Esophagus muscularis mucosa (tissue), 4 donors: ENCODE measurements at regions not wholly inside any gene's neighbourhood (a gene's known extent, or its start where the extent isn't known, plus 50 kb on each side); places are given as distances from the start of the nearest gene placed in this dataset.

Experiments used
- DNase-seq: peaks from one replicate; pipeline ENCODE4 v3.0.0-alpha.2; 2017; ENCODE audit errors: extremely low spot score
- H3K27ac ChIP-seq, 4 donors: fragments of 200-600 bp; sonication (generic); replicated peaks in 1 of 4; 1 replicate in 3 of 4; 2 replicates in 1 of 4; pipeline ENCODE4 v1.5.1; 2016 to 2019; ENCODE audit warnings: mild to moderate bottlenecking in 1 of 4
- H3K27me3 ChIP-seq, 4 donors: fragments of 200-600 bp; sonication (generic); one replicate each; pipeline versions ENCODE4 v1.5.1 to v1.6.0; 2016 to 2019
- H3K36me3 ChIP-seq, 4 donors: fragments of 200-600 bp; sonication (generic); one replicate each; pipeline ENCODE4 v1.5.1; 2016 to 2019
- H3K4me1 ChIP-seq, 4 donors: fragments of 200-600 bp; sonication (generic); one replicate each; pipeline ENCODE4 v1.5.1; 2016 to 2019
- H3K4me3 ChIP-seq, 4 donors: fragments of 200-600 bp; sonication (generic); 1 replicate in 2 of 4; 2 replicates in 2 of 4; pipeline ENCODE4 v1.5.1; 2016 to 2019; ENCODE audit warnings: mild to moderate bottlenecking in 4 of 4, moderate library complexity in 1 of 4
- H3K9me3 ChIP-seq, 4 donors: fragments of 200-600 bp; sonication (generic); 1 replicate in 3 of 4; 2 replicates in 1 of 4; pipeline ENCODE4 v1.5.1; 2016 to 2019
- EP300 ChIP-seq: sonication (generic); formaldehyde crosslinking; IDR thresholded peaks from one replicate; pipeline ENCODE4 v1.6.1; 2017; ENCODE audit warnings: antibody characterized with exemption
- POLR2A ChIP-seq: fragments of 450-650 bp; IDR thresholded peaks from one replicate; pipeline ENCODE4 v1.6.1; 2017; ENCODE audit warnings: antibody characterized with exemption, moderate library complexity, mild to moderate bottlenecking, low read depth
- POLR2AphosphoS5 ChIP-seq, 2 donors: sonication (generic); formaldehyde crosslinking; IDR thresholded peaks; one replicate each; pipeline ENCODE4 v1.6.1; 2017; ENCODE audit warnings: antibody characterized with exemption in 2 of 2
- WGBS: methylation state at CpG from one replicate; pipeline ENCODE4 v1.1.5; 2018; 5-methylcytosine and 5-hydroxymethylcytosine counted together
- intact Hi-C: fragments of 100-400 bp; cut with DNase I; formaldehyde crosslinking; loops from one replicate; pipeline ENCODE4 v1.15.1; 2023
- TF ChIP-seq, protein P1 (sequence below), 3 experiments: fragments of 200-600 bp in 2 of 3; fragments of 450-650 bp in 1 of 3; sonication (generic) in 2 of 3; IDR thresholded peaks; one replicate each; pipeline ENCODE4 v1.5.1; 2017 to 2019; ENCODE audit warnings: antibody characterized with exemption in 3 of 3, mild to moderate bottlenecking in 2 of 3, moderate library complexity in 1 of 3

DNA sequence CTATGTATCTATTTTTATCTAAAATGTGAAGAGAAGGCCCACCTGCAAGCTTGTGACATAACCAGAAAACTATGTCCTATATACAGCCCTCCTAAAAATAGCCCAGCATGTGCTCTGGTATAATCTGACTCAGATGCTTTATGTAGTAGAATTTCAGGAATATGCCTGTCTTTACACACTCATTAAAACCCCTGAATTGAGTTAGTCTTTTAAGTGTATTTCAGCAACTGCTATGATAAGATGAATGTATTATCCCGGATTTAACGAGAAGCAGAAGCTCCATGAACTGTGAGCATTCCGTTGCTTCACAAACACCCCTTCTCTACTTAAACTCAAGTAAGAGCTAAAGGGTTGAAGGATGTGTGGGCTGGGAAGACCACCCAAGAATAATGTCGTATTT is 89.9 kb upstream of the PRICKLE1 start:
- TF ChIP-seq POLR2AphosphoS5 (IDR thresholded peaks at IDR 0.05) (no peak), POLR2A (no peak), EP300 (no peak)
- TF ChIP-seq, protein P1, sequence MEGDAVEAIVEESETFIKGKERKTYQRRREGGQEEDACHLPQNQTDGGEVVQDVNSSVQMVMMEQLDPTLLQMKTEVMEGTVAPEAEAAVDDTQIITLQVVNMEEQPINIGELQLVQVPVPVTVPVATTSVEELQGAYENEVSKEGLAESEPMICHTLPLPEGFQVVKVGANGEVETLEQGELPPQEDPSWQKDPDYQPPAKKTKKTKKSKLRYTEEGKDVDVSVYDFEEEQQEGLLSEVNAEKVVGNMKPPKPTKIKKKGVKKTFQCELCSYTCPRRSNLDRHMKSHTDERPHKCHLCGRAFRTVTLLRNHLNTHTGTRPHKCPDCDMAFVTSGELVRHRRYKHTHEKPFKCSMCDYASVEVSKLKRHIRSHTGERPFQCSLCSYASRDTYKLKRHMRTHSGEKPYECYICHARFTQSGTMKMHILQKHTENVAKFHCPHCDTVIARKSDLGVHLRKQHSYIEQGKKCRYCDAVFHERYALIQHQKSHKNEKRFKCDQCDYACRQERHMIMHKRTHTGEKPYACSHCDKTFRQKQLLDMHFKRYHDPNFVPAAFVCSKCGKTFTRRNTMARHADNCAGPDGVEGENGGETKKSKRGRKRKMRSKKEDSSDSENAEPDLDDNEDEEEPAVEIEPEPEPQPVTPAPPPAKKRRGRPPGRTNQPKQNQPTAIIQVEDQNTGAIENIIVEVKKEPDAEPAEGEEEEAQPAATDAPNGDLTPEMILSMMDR (IDR thresholded peaks at IDR 0.05): no peak
- H3K27me3 ChIP-seq: peaks cover 0 to 3% (median 0%) of the 10 kb centered on the region in 4 donors
- peak; percentile 19 for DNase-seq
- WGBS: 55% methylated on average over 4 of the region's 4 CpGs
- no peaks in the 10 kb centered on the region for H3K9me3 ChIP-seq
- no peaks in the 10 kb centered on the region for H3K36me3 ChIP-seq
- H3K27ac ChIP-seq: no peak overlapping the region
- H3K4me1 ChIP-seq: peaks cover 8 to 14% (median 12%) of the 10 kb centered on the region in 4 donors
- intact Hi-C loops: no loop called here
- H3K4me3 ChIP-seq: no peak overlapping the region

DNA sequence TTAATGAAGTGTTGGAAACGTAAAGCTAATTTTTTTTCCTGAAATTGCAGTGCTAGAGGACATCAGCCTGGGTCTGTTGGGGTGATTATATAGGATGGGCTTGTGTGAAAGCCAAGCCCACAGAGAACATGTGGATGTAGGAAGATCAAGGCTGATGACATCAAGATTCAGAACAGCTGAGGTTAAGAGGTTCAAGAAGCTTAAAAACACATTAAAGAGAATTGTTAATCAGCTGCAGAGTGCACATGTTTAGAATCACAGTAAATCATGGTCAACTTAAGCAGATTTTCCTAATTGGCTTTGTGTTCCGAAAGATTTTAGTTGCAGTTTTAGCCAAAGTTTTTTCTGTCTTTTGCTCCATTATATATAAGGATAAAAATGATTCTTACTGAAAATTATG is 87.9 kb upstream of the PRICKLE1 start:
- DNase-seq: no peak
- 90% methylated on average over 2 of the region's 2 CpGs for WGBS
- Histone ChIP-seq H3K4me3 (no peak overlapping the region), H3K27me3 (no peaks in the 10 kb centered on the region), H3K9me3 (no peaks in the 10 kb centered on the region), H3K36me3 (no peaks in the 10 kb centered on the region), H3K4me1 (peaks cover 8 to 14% (median 10%) of the 10 kb centered on the region in 4 donors), H3K27ac (no peak overlapping the region)
- intact Hi-C loops: no loop called here
- TF ChIP-seq EP300: no peak
- no peak for TF ChIP-seq POLR2AphosphoS5 (IDR thresholded peaks at IDR 0.05)
- no peak for TF ChIP-seq POLR2A
- TF ChIP-seq, protein P1 (IDR thresholded peaks at IDR 0.05): no peak

DNA sequence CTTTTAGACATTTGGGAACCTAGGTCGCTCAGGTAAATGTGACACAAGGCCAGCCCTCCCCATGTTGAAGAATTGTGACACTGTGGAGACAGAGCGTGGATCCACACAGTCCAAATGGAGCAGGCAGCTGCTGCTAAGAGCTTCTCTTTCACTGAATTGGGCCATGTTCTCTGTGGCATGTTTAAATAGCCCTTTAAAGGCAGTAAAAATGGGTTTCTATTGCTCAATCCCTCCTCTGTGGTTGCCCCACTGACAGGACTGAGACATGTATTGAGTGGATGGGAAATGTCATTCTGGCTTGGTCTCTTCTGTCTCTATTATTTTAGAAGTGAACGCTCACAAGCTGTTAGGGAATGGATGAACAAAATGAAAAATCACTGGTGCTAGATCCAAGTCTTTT is 84.0 kb upstream of the PRICKLE1 start:
- 89% methylated on average over 3 of the region's 3 CpGs for WGBS
- intact Hi-C loops: no loop called here

DNA sequence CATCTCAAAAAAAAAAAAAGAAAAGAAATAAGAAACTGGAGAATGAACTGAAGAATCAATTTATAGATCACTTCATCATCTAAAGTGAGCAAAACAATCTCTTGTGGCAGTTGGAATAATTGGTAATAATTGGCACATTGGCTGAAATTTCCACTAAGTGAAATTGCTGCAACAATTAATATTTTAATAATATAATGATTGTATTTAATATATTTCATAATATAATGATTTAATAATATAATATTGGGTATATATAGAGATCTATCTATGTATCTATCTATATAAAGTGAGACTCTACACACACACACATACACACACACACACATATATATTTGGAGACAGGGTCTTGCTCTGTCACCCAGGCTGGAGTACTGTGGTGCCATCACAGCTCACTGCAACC is 81.2 kb upstream of the PRICKLE1 start:
- Histone ChIP-seq H3K4me1 (no peaks in the 10 kb centered on the region), H3K27ac (no peak overlapping the region), H3K9me3 (no peaks in the 10 kb centered on the region), H3K36me3 (no peaks in the 10 kb centered on the region), H3K4me3 (no peak overlapping the region), H3K27me3 (no peaks in the 10 kb centered on the region)
- no peak for DNase-seq
- intact Hi-C loops: no loop called here
- TF ChIP-seq EP300 (no peak), POLR2A (no peak), POLR2AphosphoS5 (IDR thresholded peaks at IDR 0.05) (no peak)
- TF ChIP-seq, protein P1 (IDR thresholded peaks at IDR 0.05): no peak

More for the DNA sequence above, 84.0 kb upstream of the PRICKLE1 start:
- Histone ChIP-seq H3K27ac (no peak overlapping the region), H3K4me1 (peaks cover 0 to under 1% (median 0%) of the 10 kb centered on the region in 4 donors), H3K9me3 (no peaks in the 10 kb centered on the region), H3K27me3 (no peaks in the 10 kb centered on the region), H3K36me3 (no peaks in the 10 kb centered on the region), H3K4me3 (no peak overlapping the region)
- TF ChIP-seq POLR2AphosphoS5 (IDR thresholded peaks at IDR 0.05): no peak
- TF ChIP-seq POLR2A: no peak
- TF ChIP-seq, protein P1 (IDR thresholded peaks at IDR 0.05): no peak
- no peak for TF ChIP-seq EP300
- DNase-seq: peak; percentile 79

DNA sequence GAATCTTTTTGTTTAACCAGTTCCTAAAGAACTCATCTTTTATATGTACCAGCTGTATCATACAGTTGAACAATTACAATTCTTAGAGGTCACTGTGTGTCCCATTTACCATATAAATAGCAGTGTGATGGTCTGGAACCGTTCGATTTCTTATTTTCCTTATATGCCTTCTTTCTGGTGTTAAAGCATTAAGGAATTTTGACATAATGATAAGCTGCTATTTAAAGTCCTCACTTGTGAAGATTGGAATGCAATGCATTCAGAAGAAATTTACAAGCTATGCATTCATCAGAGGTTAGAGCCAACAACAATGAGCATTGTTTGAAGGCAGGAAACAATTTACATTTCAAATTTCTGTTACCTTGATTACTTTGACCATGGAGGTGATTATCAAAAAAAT is 80.0 kb upstream of the PRICKLE1 start:
- DNase-seq: no peak
- intact Hi-C loops: no loop called here
- no peak overlapping the region for H3K4me3 ChIP-seq
- no peaks in the 10 kb centered on the region for H3K9me3 ChIP-seq
- 33% methylated on average over 2 of the region's 2 CpGs for WGBS
- TF ChIP-seq EP300 (no peak), POLR2AphosphoS5 (IDR thresholded peaks at IDR 0.05) (no peak), POLR2A (no peak)
- TF ChIP-seq, protein P1 (IDR thresholded peaks at IDR 0.05): no peak
- H3K27ac ChIP-seq: no peak overlapping the region
- no peaks in the 10 kb centered on the region for H3K27me3 ChIP-seq
- no peaks in the 10 kb centered on the region for H3K4me1 ChIP-seq
- H3K36me3 ChIP-seq: no peaks in the 10 kb centered on the region
